H9 (cell line): ENCODE measurements at regions not wholly inside any gene's neighbourhood (a gene's known extent, or its start where the extent isn't known, plus 50 kb on each side); places are given as distances from the start of the nearest gene placed in this dataset.

ENCODE experiments used
- DNase-seq: peaks from one replicate; pipeline ENCODE4 v3.0.0-alpha.2; 2017
- H2AFZ ChIP-seq: one replicate; pipeline ENCODE4 v1.6.1; 2013; ENCODE audit warnings: mild to moderate bottlenecking, low read length, control low read depth, moderate library complexity
- H2AK5ac ChIP-seq: 2 replicates; pipeline ENCODE4 v1.6.1; 2013; ENCODE audit warnings: low read length, control low read depth, mixed read lengths; ENCODE audit not compliant: insufficient read length
- H2BK120ac ChIP-seq: one replicate; pipeline ENCODE4 v1.6.1; 2013; ENCODE audit warnings: low read depth, mild to moderate bottlenecking, low read length, control low read depth, inconsistent platforms; ENCODE audit not compliant: poor library complexity, severe bottlenecking
- H2BK12ac ChIP-seq: 2 replicates; pipeline ENCODE4 v1.6.1; 2013; ENCODE audit warnings: low read length, control low read depth, mixed read lengths, low read depth; ENCODE audit not compliant: insufficient read length
- H2BK15ac ChIP-seq: 2 replicates; pipeline ENCODE4 v1.6.1; 2013; ENCODE audit warnings: low read depth, low read length, control low read depth
- H2BK20ac ChIP-seq: one replicate; pipeline ENCODE4 v1.6.1; 2013; ENCODE audit warnings: low read depth, mild to moderate bottlenecking, low read length, control low read depth, inconsistent platforms; ENCODE audit not compliant: poor library complexity, severe bottlenecking
- H2BK5ac ChIP-seq: 2 replicates; pipeline ENCODE4 v1.6.1; 2013; ENCODE audit warnings: low read length, control low read depth, mixed read lengths; ENCODE audit not compliant: insufficient read length
- H3K14ac ChIP-seq: 2 replicates; pipeline ENCODE4 v1.6.1; 2013; ENCODE audit warnings: low read length, control low read depth; ENCODE audit not compliant: insufficient read depth
- H3K18ac ChIP-seq: 2 replicates; pipeline ENCODE4 v1.6.1; 2013; ENCODE audit warnings: low read depth, mild to moderate bottlenecking, mixed read lengths, low read length, control low read depth; ENCODE audit not compliant: insufficient read length
- H3K23ac ChIP-seq: 2 replicates; pipeline ENCODE4 v1.6.1; 2013; ENCODE audit warnings: low read length, control low read depth, mixed read lengths, low read depth; ENCODE audit not compliant: insufficient read length
- H3K23me2 ChIP-seq: 2 replicates; pipeline ENCODE4 v1.6.1; 2013; ENCODE audit warnings: low read depth, mild to moderate bottlenecking, mixed read lengths, low read length, control low read depth; ENCODE audit not compliant: insufficient read length, poor library complexity, severe bottlenecking
- H3K27ac ChIP-seq: 2 replicates; pipeline ENCODE4 v1.5.1; 2013; ENCODE audit warnings: low read length, control low read depth, mixed read lengths, low read depth; ENCODE audit not compliant: insufficient read length
- H3K27me3 ChIP-seq: 2 replicates; pipeline ENCODE4 v1.6.1; 2013; ENCODE audit warnings: low read length, control low read depth, inconsistent platforms; ENCODE audit not compliant: insufficient read depth
- H3K4ac ChIP-seq: 2 replicates; pipeline ENCODE4 v1.6.1; 2013; ENCODE audit warnings: low read depth, mild to moderate bottlenecking, control low read depth, inconsistent platforms, low read length, moderate library complexity
- H3K4me1 ChIP-seq: 2 replicates; pipeline ENCODE4 v1.6.1; 2013; ENCODE audit warnings: low read length, control low read depth, inconsistent platforms; ENCODE audit not compliant: insufficient read depth
- H3K4me2 ChIP-seq: 2 replicates; pipeline ENCODE4 v1.6.1; 2013; ENCODE audit warnings: low read length, control low read depth, mixed read lengths; ENCODE audit not compliant: insufficient read length, insufficient read depth
- H3K56ac ChIP-seq: 2 replicates; pipeline ENCODE4 v1.6.1; 2013; ENCODE audit warnings: low read depth, mild to moderate bottlenecking, mixed read lengths, low read length, control low read depth; ENCODE audit not compliant: insufficient read length
- H3K79me1 ChIP-seq: 2 replicates; pipeline ENCODE4 v1.6.1; 2013; ENCODE audit warnings: low read depth, mild to moderate bottlenecking, moderate library complexity, low read length, control low read depth, inconsistent platforms; ENCODE audit not compliant: insufficient read depth, poor library complexity, severe bottlenecking
- H3K79me2 ChIP-seq: 2 replicates; pipeline ENCODE4 v1.6.1; 2013; ENCODE audit warnings: low read length, control low read depth, inconsistent platforms; ENCODE audit not compliant: insufficient read depth
- H3K9ac ChIP-seq: 2 replicates; pipeline ENCODE4 v1.6.1; 2013; ENCODE audit warnings: low read length, control low read depth, mixed read lengths; ENCODE audit not compliant: insufficient read length; ENCODE audit errors: extremely low read depth
- H3K9me3 ChIP-seq: one replicate; pipeline ENCODE4 v1.6.1; 2013; ENCODE audit warnings: low read depth, low read length, inconsistent platforms; ENCODE audit not compliant: control insufficient read depth
- H3T11ph ChIP-seq: one replicate; pipeline ENCODE4 v1.6.1; 2013; ENCODE audit warnings: mild to moderate bottlenecking, low read length, control low read depth, inconsistent platforms
- H4K20me1 ChIP-seq: one replicate; pipeline ENCODE4 v1.6.1; 2013; ENCODE audit not compliant: control insufficient read depth, insufficient read length, insufficient read depth
- H4K5ac ChIP-seq: 2 replicates; pipeline ENCODE4 v1.6.1; 2013; ENCODE audit warnings: low read depth, mild to moderate bottlenecking, mixed read lengths, low read length, control low read depth; ENCODE audit not compliant: insufficient read length
- H4K8ac ChIP-seq: replicated peaks from 2 replicates; pipeline ENCODE4 v1.6.1; 2013; ENCODE audit warnings: low read length, control low read depth, mixed read lengths, low read depth; ENCODE audit not compliant: insufficient read length
- H4K91ac ChIP-seq: 2 replicates; pipeline ENCODE4 v1.6.1; 2013; ENCODE audit warnings: low read depth, mild to moderate bottlenecking, moderate library complexity, mixed read lengths, low read length, control low read depth; ENCODE audit not compliant: insufficient read length
- H3K27ac Mint-ChIP-seq, 3 experiments: 2 replicates in 2 of 3; 3 replicates in 1 of 3; pipeline ENCODE4 v1.8.0; 2020 to 2021; ENCODE audit warnings: mixed read lengths in 3 of 3, mild to moderate bottlenecking in 1 of 3, moderate library complexity in 1 of 3
- H3K27me3 Mint-ChIP-seq: 2 replicates; pipeline ENCODE4 v1.8.0; 2021; ENCODE audit warnings: low read depth, mild to moderate bottlenecking, moderate library complexity, mixed read lengths
- H3K36me3 Mint-ChIP-seq, 3 experiments: 2 replicates in 2 of 3; 3 replicates in 1 of 3; pipeline ENCODE4 v1.8.0; 2020 to 2021; ENCODE audit warnings: low read depth in 3 of 3, mixed read lengths in 3 of 3; ENCODE audit not compliant: insufficient read depth in 1 of 3
- H3K4me1 Mint-ChIP-seq, 2 experiments: 2 replicates each; pipeline ENCODE4 v1.8.0; 2020; ENCODE audit warnings: mixed read lengths in 2 of 2
- H3K4me3 Mint-ChIP-seq, 2 experiments: 2 replicates in 1 of 2; 3 replicates in 1 of 2; pipeline ENCODE4 v1.8.0; 2020 to 2021; ENCODE audit warnings: mild to moderate bottlenecking in 2 of 2, mixed read lengths in 2 of 2, moderate library complexity in 1 of 2
- H3K9me3 Mint-ChIP-seq, 2 experiments: 2 replicates in 1 of 2; 3 replicates in 1 of 2; pipeline ENCODE4 v1.8.0; 2020; ENCODE audit warnings: mild to moderate bottlenecking in 2 of 2, mixed read lengths in 2 of 2, moderate library complexity in 1 of 2
- CTCF ChIP-seq: fragments of 200-600 bp; sonication (generic); conservative IDR thresholded peaks from 3 replicates; pipeline ENCODE4 v1.8.0; 2021; ENCODE audit warnings: antibody characterized with exemption, mild to moderate bottlenecking
- WGBS: extraction: QIAGEN DNeasy Blood & Tissue Kit; methylation state at CpG from one replicate; pipeline ENCODE4 v1.1.7; 2013; ENCODE audit warnings: missing lambda C conversion rate, low lambda C conversion rate, mixed read lengths; ENCODE audit not compliant: insufficient read length; ENCODE audit errors: extremely low coverage; 5-methylcytosine and 5-hydroxymethylcytosine counted together

GRCh38 chr4:180448306-180448705 lies 1794.9 kb upstream of the TENM3 start:
- Mint-ChIP-seq H3K27ac (no peak overlapping the region), H3K4me3 (no peak overlapping the region), H3K27me3 (no peaks in the 10 kb centered on the region), H3K36me3 (no peaks in the 10 kb centered on the region), H3K9me3 (no peaks in the 10 kb centered on the region), H3K4me1 (peaks cover 3 to 5% of the 10 kb centered on the region in 2 experiments)
- H4K20me1 ChIP-seq = no peaks in the 10 kb centered on the region
- no peaks in the 10 kb centered on the region for H3K79me2 ChIP-seq
- WGBS = no CpG with 5 or more reads among the region's 1 CpG
- H3K23ac ChIP-seq = no peak overlapping the region
- no peak overlapping the region for H2BK120ac ChIP-seq
- H3K9ac ChIP-seq = no peak overlapping the region
- H3K4ac ChIP-seq = no peak overlapping the region
- no peaks in the 10 kb centered on the region; the same call in 1 of the 2 replicates for H3K4me1 ChIP-seq
- H4K5ac ChIP-seq = no peak overlapping the region
- H2AK5ac ChIP-seq = no peak overlapping the region
- H3T11ph ChIP-seq = no peak overlapping the region
- no peak overlapping the region for H3K56ac ChIP-seq
- no peak for DNase-seq
- no peak overlapping the region for H3K4me2 ChIP-seq
- H3K14ac ChIP-seq = no peak overlapping the region
- H2BK15ac ChIP-seq = no peak overlapping the region
- no peak overlapping the region for H2BK20ac ChIP-seq
- H2AFZ ChIP-seq = no peak overlapping the region
- no peak overlapping the region for H3K27ac ChIP-seq
- no peaks in the 10 kb centered on the region for H3K79me1 ChIP-seq
- no peak overlapping the region for H3K18ac ChIP-seq
- H2BK5ac ChIP-seq = no peak overlapping the region
- no peak overlapping the region for H4K91ac ChIP-seq
- no peak overlapping the region for H2BK12ac ChIP-seq
- H3K23me2 ChIP-seq = no peaks in the 10 kb centered on the region
- no peaks in the 10 kb centered on the region for H3K27me3 ChIP-seq
- no peak overlapping the region for H4K8ac ChIP-seq
- no peaks in the 10 kb centered on the region for H3K9me3 ChIP-seq
- no peak for TF ChIP-seq CTCF
